Caco-2 (cell line): ENCODE measurements at regions not wholly inside any gene's neighbourhood (a gene's known extent, or its start where the extent isn't known, plus 50 kb on each side); places are given as distances from the start of the nearest gene placed in this dataset.

Experiments used
- BruUV-seq: library from RNA; stranded (reverse); fragments of 400-500 nt; replicated peaks from 2 replicates; lab custom pipeline; 2021; lab: Mats Ljungman, UMichigan
- CTCF ChIA-PET: fragments of 300-600 bp; sonication (Branson Sonifier 250); formaldehyde crosslinking; loops from one replicate; lab custom pipeline; 2022; ENCODE audit warnings: antibody characterized with exemption; lab: Charles Lee
- POLR2A ChIA-PET: fragments of 300-600 bp; sonication (Branson Sonifier 250); formaldehyde crosslinking; loops from one replicate; lab custom pipeline; 2022; ENCODE audit warnings: antibody characterized with exemption; lab: Charles Lee
- DNase-seq, 2 experiments: peaks; one replicate each; pipeline versions ENCODE4 v3.0.0 to v3.0.0-alpha.2; 2020 to 2022
- H3K27me3 ChIP-seq: replicated peaks from 2 replicates; pipeline ENCODE4 v1.6.0; 2011; ENCODE audit warnings: low read length; ENCODE audit not compliant: control insufficient read depth, insufficient read depth
- H3K36me3 ChIP-seq: 2 replicates; pipeline ENCODE4 v1.5.1; 2011; ENCODE audit warnings: low read length; ENCODE audit not compliant: control insufficient read depth, insufficient read depth
- H3K4me1 ChIP-seq: fragments of 250-450 bp; sonication (Bioruptor Pico); 2 replicates; pipeline ENCODE4 v1.5.1; 2020; ENCODE audit warnings: mild to moderate bottlenecking
- H3K4me3 ChIP-seq: 2 replicates; pipeline ENCODE4 v1.5.1; 2011; ENCODE audit warnings: low read depth, mild to moderate bottlenecking, control low read depth, low read length
- H3K9me3 ChIP-seq: fragments of 250-450 bp; sonication (Bioruptor Pico); 2 replicates; pipeline ENCODE4 v1.5.1; 2020; ENCODE audit warnings: mild to moderate bottlenecking, moderate library complexity
- H3K27ac Mint-ChIP-seq: one replicate; pipeline ENCODE4 v1.8.0; 2022; ENCODE audit warnings: mixed read lengths; ENCODE audit not compliant: unreplicated experiment
- H3K27me3 Mint-ChIP-seq: one replicate; pipeline ENCODE4 v1.8.0; 2022; ENCODE audit warnings: mixed read lengths; ENCODE audit not compliant: insufficient read depth, unreplicated experiment
- H3K36me3 Mint-ChIP-seq: one replicate; pipeline ENCODE4 v1.8.0; 2022; ENCODE audit warnings: mild to moderate bottlenecking, mixed read lengths; ENCODE audit not compliant: insufficient read depth, unreplicated experiment
- H3K4me1 Mint-ChIP-seq: one replicate; pipeline ENCODE4 v1.8.0; 2022; ENCODE audit warnings: low read depth, mixed read lengths; ENCODE audit not compliant: unreplicated experiment
- H3K4me3 Mint-ChIP-seq: one replicate; pipeline ENCODE4 v1.8.0; 2022; ENCODE audit warnings: mild to moderate bottlenecking, moderate library complexity, mixed read lengths; ENCODE audit not compliant: unreplicated experiment
- H3K9me3 Mint-ChIP-seq: one replicate; pipeline ENCODE4 v1.8.0; 2022; ENCODE audit warnings: mixed read lengths; ENCODE audit not compliant: unreplicated experiment
- CTCF ChIP-seq, 2 experiments: fragments of 200-600 bp in 1 of 2; IDR thresholded peaks; 1 replicate in 1 of 2; 2 replicates in 1 of 2; pipeline versions ENCODE4 v1.5.1 to v1.8.0; 2011 to 2022; ENCODE audit warnings: antibody characterized with exemption in 1 of 2, control low read depth in 1 of 2, inconsistent platforms in 1 of 2, low read depth in 1 of 2, low read length in 1 of 2, mild to moderate bottlenecking in 1 of 2, moderate library complexity in 1 of 2; ENCODE audit not compliant: insufficient read depth in 1 of 2, severe bottlenecking in 1 of 2, unreplicated experiment in 1 of 2
- intact Hi-C: fragments of 100-400 bp; cut with micrococcal nuclease; formaldehyde crosslinking; loops from one replicate; pipeline ENCODE4 v1.10.0; 2022; ENCODE audit not compliant: unreplicated experiment

- CTCF ChIA-PET, result no interaction called here
- H3K9me3 Mint-ChIP-seq, result no peaks in the 10 kb centered on the region
Measured at GRCh38 chr13:28579322-28579721, 79.6 kb upstream of the POMP start.

GRCh38 chr13:28576067-28576466, 81.1 kb upstream of the FLT1 start:
- H3K36me3 ChIP-seq, result no peaks in the 10 kb centered on the region
- POLR2A ChIA-PET, result no interaction called here
- no peak overlapping the region for H3K27ac Mint-ChIP-seq
- BruUV-seq, result no TSS peak
- H3K4me3 ChIP-seq, result no peak overlapping the region
- CTCF ChIA-PET, result no interaction called here
- no peaks in the 10 kb centered on the region for H3K9me3 ChIP-seq
- no peaks in the 10 kb centered on the region for H3K9me3 Mint-ChIP-seq
- H3K27me3 Mint-ChIP-seq, result no peaks in the 10 kb centered on the region
- DNase-seq, result no peak
- no peaks in the 10 kb centered on the region for H3K27me3 ChIP-seq
- intact Hi-C loops, result loop anchor here (5.0 kb wide), 1 partner anchor 61 kb away; no protein-coding TSS in a partner anchor
- H3K36me3 Mint-ChIP-seq, result no peaks in the 10 kb centered on the region
- H3K4me1 ChIP-seq, result peaks cover 17% of the 10 kb centered on the region; the same call in 1 of the 2 replicates
- TF ChIP-seq CTCF (IDR thresholded peaks at IDR 0.05; ENCODE audit: insufficient read depth in 1 of 2, low read depth in 1 of 2, low read length in 1 of 2, severe bottlenecking in 1 of 2, unreplicated experiment in 1 of 2), result no peak
- H3K4me1 Mint-ChIP-seq, result peaks cover 24% of the 10 kb centered on the region
- no peak overlapping the region for H3K4me3 Mint-ChIP-seq

More at GRCh38 chr13:28579322-28579721, 79.6 kb upstream of the POMP start:
- H3K27me3 Mint-ChIP-seq, result no peaks in the 10 kb centered on the region
- intact Hi-C loops, result loop anchor here (5.0 kb wide), 1 partner anchor 58 kb away; no protein-coding TSS in a partner anchor
- DNase-seq, result peak in 1 of 2 experiments; percentile 32
- no peaks in the 10 kb centered on the region for H3K9me3 ChIP-seq
- no peak for TF ChIP-seq CTCF (IDR thresholded peaks at IDR 0.05; ENCODE audit: insufficient read depth in 1 of 2, low read depth in 1 of 2, low read length in 1 of 2, severe bottlenecking in 1 of 2, unreplicated experiment in 1 of 2)
- H3K4me1 Mint-ChIP-seq, result peaks cover 49% of the 10 kb centered on the region
- H3K4me3 ChIP-seq, result no peak overlapping the region
- no peaks in the 10 kb centered on the region for H3K27me3 ChIP-seq
- peaks cover 32% of the 10 kb centered on the region; the same call in 1 of the 2 replicates for H3K4me1 ChIP-seq
- BruUV-seq, result no TSS peak
- POLR2A ChIA-PET, result no interaction called here
- no peak overlapping the region for H3K4me3 Mint-ChIP-seq
- peak overlapping the region; percentile 14 for H3K27ac Mint-ChIP-seq
- H3K36me3 ChIP-seq, result no peaks in the 10 kb centered on the region
- no peaks in the 10 kb centered on the region for H3K36me3 Mint-ChIP-seq

- no TSS peak for BruUV-seq
- ChIA-PET CTCF (no interaction called here), POLR2A (no interaction called here)
- H3K27ac Mint-ChIP-seq, result no peak overlapping the region
- no peaks in the 10 kb centered on the region for H3K9me3 Mint-ChIP-seq
- Histone ChIP-seq H3K9me3 (no peaks in the 10 kb centered on the region), H3K4me1 (peaks cover 17% of the 10 kb centered on the region; the same call in 1 of the 2 replicates), H3K27me3 (no peaks in the 10 kb centered on the region), H3K36me3 (no peaks in the 10 kb centered on the region), H3K4me3 (no peak overlapping the region)
- no peak overlapping the region for H3K4me3 Mint-ChIP-seq
- no peak for DNase-seq
- H3K27me3 Mint-ChIP-seq, result no peaks in the 10 kb centered on the region
- H3K36me3 Mint-ChIP-seq, result no peaks in the 10 kb centered on the region
- no peak for TF ChIP-seq CTCF (IDR thresholded peaks at IDR 0.05; ENCODE audit: insufficient read depth in 1 of 2, low read depth in 1 of 2, low read length in 1 of 2, severe bottlenecking in 1 of 2, unreplicated experiment in 1 of 2)
- H3K4me1 Mint-ChIP-seq, result peaks cover 24% of the 10 kb centered on the region
- intact Hi-C loops, result loop anchor here (5.0 kb wide), 1 partner anchor 62 kb away; no protein-coding TSS in a partner anchor
Measured at GRCh38 chr13:28575200-28575599, 80.3 kb upstream of the FLT1 start.
